ENCODE measurements at regions not wholly inside any gene's neighbourhood (a gene's known extent, or its start where the extent isn't known, plus 50 kb on each side); places are given as distances from the start of the nearest gene placed in this dataset.

- TF ChIP-seq ATF2 (CRISPR knock-in tag; IDR thresholded peaks at IDR 0.05): no peak
- TF ChIP-seq HEY1 (CRISPR knock-in tag; IDR thresholded peaks at IDR 0.05; ENCODE audit: borderline replicate concordance): no peak
- no peak for TF ChIP-seq ZBTB11 (CRISPR knock-in tag; IDR thresholded peaks at IDR 0.05)
- no peak for TF ChIP-seq CCNT2 (IDR thresholded peaks at IDR 0.05; ENCODE audit: borderline replicate concordance, extremely low read depth, insufficient read length, low read depth, low read length)
- no peak for TF ChIP-seq GTF2A2 (tag; IDR thresholded peaks at IDR 0.05)
- no peak for TF ChIP-seq ELF1 (tag; IDR thresholded peaks at IDR 0.05)
- no peak for TF ChIP-seq ZC3H8 (IDR thresholded peaks at IDR 0.05)
Measured at GRCh38 chr2:136210455-136210805, 92.5 kb upstream of the CXCR4 start (continued).
